NCI-H446 treated with DMSO at 0.1 percent for 48 hours (cell line): ENCODE measurements at regions not wholly inside any gene's neighbourhood (a gene's known extent, or its start where the extent isn't known, plus 50 kb on each side); places are given as distances from the start of the nearest gene placed in this dataset.
"Not testable (repeated sequence)": the region's sequence is repeated elsewhere in the genome, so short reads cannot be mapped to it uniquely, and the experiment has no call there.

Experiments
- DNase-seq: peaks from one replicate; lab custom pipeline; 2025; lab: John Stamatoyannopoulos, UW

DNA sequence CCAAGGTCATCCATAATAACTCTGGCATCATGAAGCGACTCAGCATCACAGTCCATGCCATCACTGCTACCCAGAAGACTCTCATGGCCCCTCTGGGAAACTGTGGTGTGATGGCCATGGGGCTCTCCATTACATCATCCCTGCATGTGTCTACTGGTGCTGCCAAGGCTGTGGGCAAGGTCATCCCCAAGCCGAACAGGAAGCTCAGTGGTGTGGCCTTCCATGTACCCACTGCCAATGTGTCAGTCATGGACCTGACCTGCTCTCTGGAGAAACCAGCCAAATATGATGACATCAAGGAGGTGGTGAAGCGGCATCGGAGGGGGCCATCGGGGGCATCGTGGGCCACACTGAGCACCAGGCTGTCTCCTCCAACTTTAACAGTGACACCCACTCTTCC, 65.1 kb upstream of the ARHGAP29 start:
- DNase-seq, result no peak

DNA sequence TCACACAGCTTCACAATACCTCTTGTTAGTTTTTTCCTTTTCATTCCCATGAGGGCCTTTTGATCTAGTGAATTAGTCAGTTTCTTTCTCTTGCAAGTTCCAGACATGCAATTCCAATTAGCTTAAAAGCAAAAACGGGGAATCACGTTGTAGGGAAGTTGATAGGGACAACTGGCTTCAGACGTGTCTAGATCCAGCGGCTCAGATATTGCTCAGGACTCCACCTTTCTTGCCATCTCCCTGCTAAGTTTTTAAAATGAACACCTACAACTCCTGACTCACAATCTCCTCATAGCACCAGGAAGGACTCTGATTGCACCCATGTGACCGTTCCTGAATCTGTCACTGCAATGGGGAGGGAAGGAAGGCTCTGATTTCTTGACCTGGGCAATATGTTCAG, 63.8 kb upstream of the ARHGAP29 start:
- no peak for DNase-seq

DNA sequence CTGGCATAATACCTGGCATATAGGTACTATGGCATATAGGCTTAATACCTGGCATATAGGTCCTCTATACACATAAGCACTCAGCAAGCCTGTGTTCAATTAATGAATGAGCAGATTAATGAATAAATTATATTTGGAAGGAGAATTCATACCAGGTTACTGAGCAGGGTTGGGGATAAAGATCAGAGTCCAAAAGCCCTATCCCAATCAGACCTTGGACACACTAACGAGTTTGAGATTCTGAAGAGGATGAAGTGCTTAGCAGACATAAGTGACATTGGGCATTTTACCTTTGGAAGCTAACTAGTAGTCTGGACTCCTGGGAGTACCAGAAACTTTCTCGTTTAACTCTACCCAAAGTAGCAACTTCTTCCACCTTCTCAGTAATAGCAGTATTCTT, 63.3 kb upstream of the ARHGAP29 start:
- DNase-seq, result no peak

DNA sequence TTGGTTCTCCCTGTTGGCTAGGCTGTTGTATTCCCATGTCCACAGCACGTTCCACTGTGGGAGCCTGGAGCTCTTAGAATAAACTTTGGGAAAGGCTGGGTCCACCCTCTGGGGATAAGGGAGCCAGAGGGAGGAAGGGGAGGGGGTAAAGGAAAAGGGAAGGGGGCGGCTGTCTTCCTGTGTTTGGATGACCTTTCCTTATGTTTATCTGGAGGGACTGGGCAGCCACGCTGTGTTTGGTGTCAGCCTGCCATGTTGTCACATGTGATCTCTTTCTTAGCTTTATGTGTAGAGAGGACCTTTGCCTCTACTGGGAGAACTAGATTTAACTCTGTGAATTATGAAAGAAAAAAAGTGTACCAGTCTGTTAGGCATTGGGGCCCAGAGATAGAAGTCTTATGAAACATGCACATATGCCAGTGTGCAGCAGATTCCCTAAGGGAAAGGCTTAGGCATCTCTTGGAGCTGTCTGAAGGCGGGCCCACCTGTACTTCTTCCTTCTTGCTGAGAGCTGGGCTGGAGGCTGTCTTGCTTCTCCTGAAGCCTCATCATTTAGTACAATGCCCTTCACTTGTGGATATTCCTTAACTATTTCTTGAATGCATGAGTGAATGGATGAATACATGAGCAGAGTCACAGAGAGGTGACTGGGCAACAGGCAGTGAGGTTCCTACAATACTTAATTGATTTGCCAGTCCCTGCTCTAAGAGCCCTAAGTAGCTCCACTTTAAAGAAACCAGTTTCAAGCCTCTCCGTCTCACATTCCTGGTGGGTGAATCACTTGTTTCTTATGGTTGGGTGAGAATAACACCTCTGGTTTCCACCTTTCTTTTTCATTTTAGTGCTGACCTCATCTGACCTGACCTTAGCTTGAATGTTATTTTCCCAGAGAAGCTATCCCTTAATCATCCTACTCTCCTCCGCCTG, 62.5 kb upstream of the ARHGAP29 start:
- no peak for DNase-seq

- DNase-seq, result no peak
Observed at GRCh38 chr1:94298861-94299260, 61.5 kb upstream of the ARHGAP29 start.

GRCh38 chr1:94296018-94296417, 58.6 kb upstream of the ARHGAP29 start:
- DNase-seq, result no peak

DNA sequence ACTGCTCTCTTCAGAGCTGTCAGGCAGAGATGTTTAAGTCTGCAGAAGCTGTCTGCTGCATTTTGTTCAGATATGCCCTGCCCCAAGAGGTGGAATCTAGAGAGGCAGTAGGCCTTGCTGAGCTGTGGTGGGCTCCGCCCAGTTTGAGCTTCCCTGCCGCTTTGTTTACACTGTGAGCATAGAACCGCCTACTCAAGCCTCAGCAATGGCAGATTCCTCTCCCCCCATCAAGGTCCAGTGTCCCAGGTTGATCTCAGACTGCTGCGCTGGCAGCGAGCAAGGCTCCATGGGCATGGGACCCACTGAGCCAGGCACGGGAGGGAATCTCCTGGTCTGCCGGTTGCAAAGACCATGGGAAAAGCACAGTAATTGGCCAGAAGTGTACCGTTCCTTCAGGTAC, 55.6 kb upstream of the ARHGAP29 start:
- DNase-seq, result not testable (repeated sequence)

DNA sequence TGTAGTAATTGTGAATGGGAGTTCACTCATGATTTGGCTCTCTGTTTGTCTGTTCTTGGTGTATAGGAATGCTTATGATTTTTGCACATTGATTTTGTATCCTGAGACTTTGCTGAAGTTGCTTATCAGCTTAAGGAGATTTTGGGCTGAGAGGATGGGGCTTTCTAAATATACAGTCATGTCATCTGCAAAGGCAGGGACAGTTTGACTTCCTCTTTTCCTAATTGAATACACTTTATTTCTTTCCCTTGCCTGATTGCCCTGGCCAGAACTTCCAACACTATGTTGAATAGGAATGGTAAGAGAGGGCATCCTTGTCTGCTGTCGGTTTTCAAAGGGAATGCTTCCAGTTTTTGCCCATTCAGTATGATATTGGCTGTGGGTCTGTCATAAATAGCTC, 51.9 kb upstream of the ARHGAP29 start:
- DNase-seq, result not testable (repeated sequence)
